Iris pigment epithelial cell (primary cell): ENCODE measurements at regions not wholly inside any gene's neighbourhood (a gene's known extent, or its start where the extent isn't known, plus 50 kb on each side); places are given as distances from the start of the nearest gene placed in this dataset.

Source experiments
- DNase-seq: peaks from one replicate; pipeline ENCODE4 v3.0.0-alpha.2; 2011; ENCODE audit warnings: low read depth

DNA sequence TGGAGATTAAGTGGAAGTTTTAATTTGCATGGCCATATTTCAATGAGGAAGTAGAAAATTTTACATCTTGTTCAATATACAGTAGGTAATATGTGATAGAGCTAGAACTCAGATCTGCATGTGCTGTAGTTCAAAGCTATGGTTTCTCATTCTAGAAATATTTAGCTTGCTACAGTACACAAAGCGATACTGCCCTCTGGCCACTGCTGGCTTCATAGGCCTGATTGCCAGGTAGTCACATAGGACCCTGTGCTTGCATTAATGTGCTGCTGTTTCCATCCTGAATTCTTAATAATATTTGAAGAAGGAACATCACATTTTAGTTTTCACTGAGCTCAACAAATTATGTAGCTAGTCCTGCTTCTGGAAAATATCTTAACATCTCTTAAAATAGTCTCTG, 87.0 kb downstream of the PLSCR2 start:
- peak; percentile 54 for DNase-seq

DNA sequence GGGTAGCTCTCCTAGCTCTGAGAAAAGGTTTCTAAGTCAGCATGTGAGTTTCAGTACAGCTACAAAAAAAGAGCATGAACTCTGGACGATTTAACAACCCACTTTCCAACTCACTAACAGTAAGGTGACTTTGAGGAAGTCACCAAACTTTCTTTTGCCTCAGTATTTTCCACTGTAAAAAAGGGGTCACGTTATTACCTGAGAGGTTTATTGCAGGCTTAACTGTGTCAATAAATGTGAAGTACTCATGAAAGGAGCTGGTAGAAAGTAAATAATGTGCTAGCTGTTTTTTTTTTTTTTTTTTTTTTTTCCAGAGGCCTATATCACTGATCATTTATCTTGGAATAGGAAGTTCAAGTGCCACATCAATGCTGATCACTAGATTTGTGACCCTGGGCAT, 89.3 kb downstream of the PLSCR2 start:
- no peak for DNase-seq

DNA sequence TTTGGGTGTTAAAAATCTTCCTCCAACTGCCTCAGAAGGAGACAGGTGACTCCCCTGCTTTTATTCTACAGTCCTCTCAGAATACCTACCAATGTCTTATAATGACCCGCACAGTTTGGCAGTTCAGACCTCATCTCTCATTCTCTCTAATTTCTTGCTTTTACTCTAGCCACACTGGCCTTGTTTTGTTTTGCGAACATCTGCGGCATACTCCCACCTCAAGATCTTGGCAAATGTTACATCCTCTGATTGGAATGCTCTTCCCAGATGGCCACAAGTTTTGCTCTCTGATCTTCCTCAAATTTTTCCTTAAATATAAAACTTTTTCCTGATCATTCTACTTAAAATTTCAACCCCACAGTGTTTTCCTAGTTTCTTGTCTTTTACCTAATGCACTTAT, 94.1 kb downstream of the PLSCR2 start:
- DNase-seq = no peak

DNA sequence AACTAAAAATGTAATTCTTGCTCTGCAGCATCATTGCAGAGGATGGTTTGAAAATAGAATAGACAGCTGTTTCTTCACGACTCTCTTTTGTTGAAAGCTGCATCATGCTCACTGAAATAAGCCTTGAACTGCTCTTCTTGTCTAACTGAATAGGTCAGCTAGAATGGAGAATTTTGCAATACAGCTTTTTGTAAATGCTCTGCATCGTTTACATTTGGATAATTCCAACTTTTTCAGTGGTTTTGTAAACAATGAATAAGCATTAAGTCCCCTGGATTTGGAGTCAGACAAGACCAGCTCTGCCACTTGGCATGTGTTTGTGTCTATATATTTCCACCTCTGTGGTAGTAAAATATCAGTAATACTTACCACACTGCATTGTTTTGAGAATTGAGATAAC, 95.2 kb downstream of the PLSCR2 start:
- DNase-seq = peak; percentile 59

DNA sequence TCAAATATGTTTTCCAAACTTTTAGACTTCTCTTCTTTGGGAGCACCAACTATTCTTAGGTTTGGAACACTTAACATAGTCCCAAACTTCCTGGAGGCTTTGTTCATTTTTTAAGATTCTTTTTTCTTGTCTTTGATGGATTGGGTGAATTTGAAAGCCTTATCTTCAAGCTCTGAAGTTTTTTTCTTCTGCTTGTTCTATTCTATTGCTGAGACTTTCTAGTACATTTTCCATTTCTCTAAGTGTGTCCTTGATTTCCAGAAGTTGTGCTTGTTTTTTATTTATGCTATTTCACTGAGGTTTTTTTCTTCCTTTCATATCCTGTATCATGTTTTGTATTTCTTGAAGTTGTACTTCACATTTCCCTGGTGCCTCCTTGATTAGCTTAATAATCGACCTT, 97.5 kb downstream of the PLSCR2 start:
- no peak for DNase-seq

DNA sequence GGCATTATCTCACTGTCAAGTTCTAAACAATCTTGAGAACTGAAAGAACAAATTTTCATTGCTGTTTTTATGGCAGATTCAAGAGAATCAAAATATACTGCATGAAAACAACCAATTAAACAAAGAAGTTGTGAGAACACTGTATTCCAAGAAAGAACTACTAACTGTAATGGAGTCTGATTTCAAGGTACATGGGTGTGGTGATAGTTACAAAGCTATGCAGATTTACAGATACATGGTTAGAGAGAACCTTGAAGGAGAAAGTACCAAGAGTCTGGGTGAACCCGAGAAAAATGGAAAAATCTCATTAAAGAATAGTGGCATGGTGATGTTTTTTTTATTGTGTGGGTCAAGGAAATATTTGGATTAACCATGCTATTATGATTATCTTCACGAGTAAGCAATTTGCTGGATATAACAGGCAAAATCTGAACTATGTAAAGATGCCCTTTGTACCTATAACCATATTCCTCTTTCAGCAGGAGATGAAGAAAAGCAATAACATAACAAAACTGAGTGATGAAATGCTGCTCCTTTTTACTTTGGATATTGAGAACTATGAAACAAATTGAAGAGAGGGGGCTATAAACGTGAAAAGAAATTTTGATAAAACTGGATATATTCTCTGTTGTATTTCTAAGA, 100.4 kb downstream of the PLSCR2 start:
- DNase-seq = no peak

DNA sequence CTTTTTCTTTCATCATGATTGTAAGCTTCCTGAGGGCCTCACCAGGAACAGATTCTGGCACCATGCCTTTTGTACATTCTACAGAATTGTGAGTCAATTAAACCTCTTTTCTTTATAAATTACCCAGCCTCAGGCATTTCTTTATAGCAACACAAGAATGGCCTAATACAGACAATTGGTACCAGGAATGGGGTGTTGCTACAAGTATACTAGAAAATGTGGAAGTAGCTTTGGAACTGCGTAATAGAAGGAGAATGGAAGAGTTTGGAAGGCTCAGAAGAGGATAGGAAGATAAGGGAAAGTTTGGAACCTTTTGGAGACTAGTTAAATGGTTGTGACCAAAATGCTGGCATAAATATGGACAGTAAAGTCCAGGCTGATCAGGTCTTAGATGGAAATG, 108.9 kb upstream of the PLSCR4 start:
- no peak for DNase-seq

DNA sequence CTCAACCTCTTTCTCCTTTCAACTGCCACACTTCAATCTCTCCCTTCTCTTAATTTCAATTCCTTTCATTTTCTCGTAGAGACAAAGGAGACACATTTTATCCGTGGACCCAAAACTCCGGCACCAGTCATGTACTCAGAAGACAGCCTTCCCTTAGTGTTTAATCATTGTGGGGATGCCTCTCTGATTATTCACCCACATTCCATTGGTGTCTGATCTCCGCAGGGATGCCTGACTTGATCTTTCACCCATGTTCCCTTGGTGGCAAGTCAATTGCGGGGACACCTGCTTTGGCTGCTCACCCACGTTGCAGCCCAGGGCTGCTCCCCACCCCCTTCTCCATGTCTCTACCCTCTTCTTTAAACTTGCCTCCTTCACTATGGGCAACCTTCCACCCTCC, 103.5 kb upstream of the PLSCR4 start:
- peak; percentile 46 for DNase-seq

DNA sequence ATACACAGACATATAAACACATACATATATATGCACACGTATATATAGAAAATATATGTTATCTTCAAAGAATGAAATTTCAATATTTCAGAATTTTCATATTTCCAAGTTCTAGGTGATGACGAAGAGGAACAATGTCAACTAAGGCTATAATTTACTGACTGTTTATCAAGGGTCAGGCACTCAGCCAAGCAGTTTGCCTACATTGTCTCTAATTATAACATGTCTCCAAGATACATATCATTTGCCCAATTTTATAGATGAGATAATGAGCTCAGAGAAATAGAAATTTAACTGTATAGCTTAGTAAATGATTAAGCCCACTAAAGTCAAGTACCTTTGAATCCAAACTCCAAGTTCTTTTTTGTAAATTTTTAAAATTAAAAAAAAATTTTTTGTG, 99.9 kb upstream of the PLSCR4 start:
- no peak for DNase-seq

DNA sequence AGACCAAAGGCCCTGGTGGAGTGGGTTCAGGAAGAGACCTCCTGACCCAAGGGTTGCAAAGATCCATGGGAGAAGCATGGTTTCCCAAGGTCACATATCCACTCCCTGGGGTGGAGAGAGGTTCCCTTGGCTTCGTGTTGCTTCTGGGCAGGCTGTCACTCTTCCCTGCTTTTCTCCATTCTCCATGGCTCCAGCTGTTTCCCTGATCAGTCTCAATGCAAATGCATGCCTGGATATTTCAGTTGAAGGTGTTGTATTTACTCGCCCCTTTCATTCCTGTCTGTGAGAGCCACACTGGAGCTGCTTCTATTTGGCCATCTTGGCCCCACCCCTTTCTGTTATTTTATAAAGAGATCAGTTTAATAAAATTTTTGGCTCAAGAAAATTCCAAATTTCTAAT, 95.0 kb upstream of the PLSCR4 start:
- DNase-seq = no peak

DNA sequence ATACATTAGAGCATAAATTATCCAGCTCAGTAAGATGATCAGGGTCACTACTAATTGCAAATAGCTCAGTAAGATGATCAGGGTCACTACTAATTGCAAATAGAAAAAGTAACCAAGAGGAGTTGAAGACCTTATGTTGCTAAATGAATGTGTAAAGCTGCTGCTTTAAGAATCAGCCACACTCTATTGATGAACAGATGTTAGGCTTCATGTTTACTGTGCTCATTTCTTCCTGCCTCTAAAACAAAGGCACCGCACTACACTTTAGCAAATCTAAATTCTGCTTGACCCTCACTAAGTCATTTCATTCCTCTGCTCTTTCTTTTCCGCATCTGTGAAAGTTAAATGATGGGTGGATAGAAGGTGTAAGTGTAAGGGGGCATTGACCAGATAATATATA, 92.6 kb upstream of the PLSCR4 start:
- no peak for DNase-seq

DNA sequence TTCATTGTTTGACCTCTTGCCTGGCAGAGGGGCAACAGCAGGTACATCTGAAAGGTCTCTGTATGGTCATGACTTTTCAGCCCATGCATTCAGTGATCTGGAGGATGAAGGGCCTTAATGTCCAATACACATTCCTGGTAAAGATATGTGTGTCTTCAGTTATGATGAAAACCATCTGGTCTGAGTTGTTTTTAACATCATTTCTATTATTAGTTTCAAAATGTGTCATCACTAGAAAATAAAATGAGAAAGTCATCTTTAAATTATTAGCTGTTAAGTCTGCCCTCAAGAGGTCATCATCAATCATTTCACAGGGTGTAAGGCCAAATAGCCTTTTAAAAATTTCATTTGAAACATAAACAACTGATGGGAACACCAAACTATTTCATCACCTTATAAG, 92.1 kb upstream of the PLSCR4 start:
- peak; percentile 41 for DNase-seq

DNA sequence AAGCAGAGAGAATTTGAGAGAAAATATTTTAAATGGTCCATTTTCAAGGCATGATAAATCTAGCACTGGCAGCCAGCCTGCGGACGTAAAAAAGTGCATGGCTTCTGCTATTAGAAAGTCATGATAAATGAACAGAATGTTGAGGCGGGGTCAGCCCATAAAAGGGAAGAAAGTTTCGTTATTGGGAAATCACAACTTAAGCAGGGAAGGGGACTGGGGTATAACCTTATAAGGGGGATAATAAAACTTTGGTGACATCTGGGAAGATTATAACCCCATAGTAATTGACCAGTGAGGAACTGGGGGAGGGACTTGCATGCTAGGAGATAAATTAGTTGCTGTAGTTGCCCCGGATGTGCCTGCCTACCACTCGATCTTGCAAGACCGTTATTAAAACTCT, 88.4 kb upstream of the PLSCR4 start:
- no peak for DNase-seq

DNA sequence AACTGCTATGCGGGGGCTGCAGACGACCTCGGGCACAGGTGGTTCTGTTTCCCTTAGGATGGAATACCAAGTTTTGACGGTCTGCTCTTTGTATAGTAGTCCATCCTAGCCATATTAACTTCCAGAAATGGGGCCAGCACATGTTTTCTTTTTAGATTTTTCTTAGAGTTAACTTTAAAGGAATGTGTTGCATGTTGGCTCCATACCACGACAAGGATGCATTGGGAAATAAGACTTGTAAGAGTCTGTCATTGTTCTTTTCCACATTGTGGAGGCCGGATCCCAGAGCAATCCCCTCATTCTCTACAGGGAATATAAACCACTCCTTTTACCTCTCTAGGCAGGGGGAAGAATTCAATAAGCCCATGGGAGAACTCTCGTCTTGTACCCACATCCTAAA, 87.1 kb upstream of the PLSCR4 start:
- DNase-seq = no peak

DNA sequence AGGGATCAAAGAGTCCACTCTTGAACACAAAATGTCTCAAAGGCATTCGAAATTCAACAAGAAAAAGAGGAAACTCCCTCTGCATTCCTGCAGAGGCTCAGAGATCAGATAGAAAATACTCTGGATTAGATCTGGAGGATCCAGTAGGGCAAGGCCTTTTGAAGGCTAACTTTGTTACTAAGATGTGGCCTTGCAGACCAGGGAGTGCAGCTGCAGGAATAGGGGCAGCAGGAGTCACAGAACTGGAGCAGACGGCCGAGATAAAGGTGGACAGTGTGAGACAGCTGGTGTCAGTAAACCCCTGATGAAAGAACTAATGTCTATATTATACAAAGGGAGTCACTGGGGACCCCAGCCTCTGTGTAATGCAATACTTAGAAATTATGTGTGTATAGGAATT, 84.5 kb upstream of the PLSCR4 start:
- DNase-seq = no peak

DNA sequence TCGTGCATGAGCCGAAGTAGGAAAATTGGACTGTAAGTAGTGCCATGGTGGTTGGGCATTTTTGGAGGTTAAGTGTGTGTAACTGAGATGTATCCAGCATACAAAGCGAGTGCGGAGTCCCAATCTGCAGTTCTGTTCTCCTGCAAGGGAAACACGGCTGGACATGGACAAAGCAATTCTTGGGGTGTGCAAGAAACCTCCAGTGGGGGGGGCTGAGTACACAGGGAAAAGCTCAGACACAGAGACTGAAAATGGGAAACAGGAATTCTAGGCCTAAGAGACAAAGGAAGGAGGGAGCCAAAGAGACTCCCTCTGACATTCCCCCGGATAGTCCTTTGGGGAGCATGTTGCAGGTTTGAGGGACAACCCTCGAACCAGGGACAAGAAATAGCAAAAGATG, 83.2 kb upstream of the PLSCR4 start:
- peak; percentile 62 for DNase-seq

DNA sequence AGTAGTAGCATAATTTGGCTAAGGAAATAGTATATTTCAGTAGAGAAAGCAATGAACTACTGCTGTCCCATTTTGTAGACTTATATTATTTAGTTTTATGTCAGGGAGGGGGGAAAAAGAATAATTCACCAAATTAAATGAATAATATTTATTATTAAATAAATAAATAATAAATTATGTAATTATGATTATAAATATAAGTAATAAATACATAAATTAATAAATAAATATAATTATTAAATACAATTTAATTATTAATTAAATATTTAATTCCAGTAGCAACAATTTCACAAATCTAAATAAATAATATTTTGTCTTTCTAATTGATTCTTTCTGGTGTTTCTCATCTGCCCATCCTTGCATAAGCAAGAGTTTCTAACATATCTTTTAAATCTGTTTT, 81.1 kb upstream of the PLSCR4 start:
- no peak for DNase-seq

DNA sequence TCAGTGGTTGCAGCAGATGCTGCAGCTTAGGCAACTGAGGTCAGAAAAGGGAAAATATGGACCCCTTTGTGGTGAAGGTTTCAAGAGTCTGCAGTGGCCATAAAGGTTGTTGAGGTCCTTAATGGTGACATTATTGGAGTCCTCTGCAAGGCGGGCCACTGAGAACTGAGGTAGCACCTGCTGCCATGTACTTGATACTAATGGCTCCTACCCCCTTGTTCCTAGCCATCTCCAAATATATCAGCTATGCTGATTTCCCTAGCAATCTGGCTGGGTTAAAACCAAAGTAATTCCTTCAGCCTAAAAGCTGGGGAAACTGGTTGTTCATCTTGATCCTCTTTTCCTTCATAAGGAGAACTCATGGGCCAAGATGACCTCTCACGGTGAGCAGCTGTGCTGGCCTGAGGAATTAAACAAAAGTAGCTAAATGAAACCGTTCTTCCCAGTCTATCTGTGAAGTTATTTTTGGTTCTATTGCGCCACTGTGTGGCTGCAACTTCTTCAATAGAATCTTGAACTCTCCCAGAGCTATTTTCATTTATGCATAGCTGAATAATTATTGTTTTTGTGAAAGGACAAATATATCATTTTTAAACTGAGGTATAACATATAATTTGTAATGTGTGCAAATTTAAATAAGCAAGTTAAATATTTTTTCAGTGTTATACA, 76.1 kb upstream of the PLSCR4 start:
- peak; percentile 72 for DNase-seq

DNA sequence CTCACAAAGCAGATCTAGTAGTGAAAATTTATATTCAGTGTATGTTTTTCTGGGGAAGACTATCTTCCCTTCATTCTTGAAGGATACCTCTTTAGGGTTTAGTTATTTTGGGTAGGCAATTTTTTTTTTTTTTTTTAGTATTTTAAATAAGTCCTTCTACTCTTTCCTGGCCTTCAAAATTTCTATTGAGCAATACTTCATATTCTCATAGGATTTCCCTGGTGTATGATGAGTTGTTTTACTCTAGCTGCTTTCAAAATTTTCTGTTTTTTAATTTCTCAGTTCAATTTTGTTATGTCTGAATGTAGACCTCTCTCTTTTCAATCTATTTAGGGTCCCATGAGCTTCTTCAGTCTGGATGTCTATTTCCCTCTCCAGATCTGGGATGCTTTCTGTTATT, 74.3 kb upstream of the PLSCR4 start:
- DNase-seq = no peak

DNA sequence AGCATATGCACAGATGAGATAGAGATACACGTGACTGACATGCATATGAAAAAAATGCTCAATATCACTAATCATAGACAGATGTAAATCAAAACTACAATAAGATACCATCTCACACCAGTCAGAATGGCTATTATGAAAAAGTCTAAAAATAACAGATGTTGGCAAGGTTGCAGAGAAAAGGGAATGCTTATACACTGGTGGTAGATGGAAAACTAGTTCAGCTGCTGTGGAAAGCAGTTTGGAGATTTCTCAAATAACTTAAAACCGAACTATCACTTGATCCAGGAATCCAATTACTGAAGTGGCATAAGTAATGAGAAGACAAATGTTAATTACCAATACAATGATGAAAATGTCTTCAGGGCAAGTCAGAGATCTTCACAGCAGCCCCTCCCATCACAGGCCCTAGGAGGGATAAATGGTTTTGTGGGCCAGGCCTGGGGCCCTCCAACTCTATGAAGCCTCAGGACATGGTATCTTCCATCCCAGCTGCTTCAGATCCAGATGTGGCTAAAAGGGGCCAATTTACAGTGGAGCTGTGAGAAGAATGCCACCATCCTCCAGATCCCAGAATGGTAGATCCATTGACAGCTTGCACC, 71.4 kb upstream of the PLSCR4 start:
- DNase-seq = no peak

DNA sequence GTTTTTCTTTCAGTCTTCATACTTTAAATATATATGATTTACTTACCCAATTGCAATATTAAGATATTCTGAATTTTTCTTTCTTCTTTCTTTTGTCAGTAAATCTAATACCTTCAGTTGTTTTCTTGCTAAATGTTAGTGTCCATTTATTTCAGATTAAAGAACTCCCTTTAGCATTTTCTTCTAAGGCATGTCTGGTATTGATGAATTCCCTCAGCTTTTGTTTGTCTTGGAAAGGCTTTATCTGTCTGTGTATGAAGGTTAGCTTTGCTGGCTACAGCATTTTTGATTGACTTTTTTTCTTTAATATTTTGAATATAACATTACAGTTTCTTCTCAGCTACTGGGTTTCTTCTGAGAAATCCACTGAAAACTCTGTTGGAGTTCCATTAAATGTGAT, 64.0 kb upstream of the PLSCR4 start:
- DNase-seq = peak; percentile 58

DNA sequence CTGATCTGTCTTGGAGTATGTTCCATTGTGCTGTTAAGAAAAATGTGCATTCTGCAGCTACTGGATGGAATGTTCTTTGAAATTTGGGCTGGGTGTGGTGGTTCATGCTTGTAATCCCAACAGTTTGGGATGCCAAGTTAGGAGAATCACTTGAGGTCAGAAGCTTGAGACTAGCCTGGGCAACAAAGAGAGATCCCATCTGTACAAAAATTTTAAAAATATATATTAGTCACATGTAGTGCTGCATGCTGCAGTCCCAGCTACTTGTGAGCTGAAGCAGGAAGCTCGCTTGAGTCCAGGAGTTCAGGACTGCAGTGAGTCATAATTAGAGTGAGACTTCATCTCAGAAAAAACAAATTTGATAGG, 62.8 kb upstream of the PLSCR4 start:
- peak; percentile 95 for DNase-seq

DNA sequence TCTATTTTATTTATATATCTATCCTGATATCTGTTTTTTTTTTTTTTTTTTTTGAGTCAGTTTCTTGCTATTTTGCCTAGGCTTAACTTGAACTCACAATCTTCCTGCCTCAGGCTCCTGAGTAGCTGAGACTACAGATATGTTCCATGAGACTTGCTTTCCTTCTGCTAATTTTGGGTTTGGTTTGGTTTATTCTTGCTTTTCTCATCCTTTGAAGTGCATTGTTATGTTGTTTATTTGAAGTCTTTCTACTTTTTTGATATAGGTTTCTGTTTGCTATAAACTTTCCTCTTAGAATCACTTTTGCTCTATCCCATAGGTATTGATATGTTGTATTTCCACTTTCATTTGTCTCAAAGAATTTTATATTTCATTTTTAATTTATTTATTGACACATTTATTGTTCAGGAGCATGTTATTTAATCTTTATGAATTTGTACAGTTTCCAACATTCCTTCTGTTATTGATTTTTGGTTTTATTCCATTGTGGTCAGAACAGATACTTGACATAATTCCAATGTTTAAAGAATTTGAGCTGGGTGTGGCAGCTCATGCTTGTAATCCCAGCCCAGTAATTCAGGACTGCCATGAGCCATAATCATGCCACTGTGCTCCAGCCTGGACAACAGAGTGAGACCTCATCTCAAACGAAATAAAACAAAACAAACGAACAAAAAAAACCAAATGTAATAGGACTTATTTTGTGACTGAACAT, 62.3 kb upstream of the PLSCR4 start:
- peak; percentile 71 for DNase-seq
